CD4-positive, alpha-beta T cell treated with Interleukin-17A for 1 hour (primary cell): ENCODE measurements at regions not wholly inside any gene's neighbourhood (a gene's known extent, or its start where the extent isn't known, plus 50 kb on each side); places are given as distances from the start of the nearest gene placed in this dataset.
"Not testable (repeated sequence)": the region's sequence is repeated elsewhere in the genome, so short reads cannot be mapped to it uniquely, and the experiment has no call there.

Experiments used
- DNase-seq: peaks from one replicate; pipeline ENCODE4 v3.0.0-alpha.2; 2020

DNA sequence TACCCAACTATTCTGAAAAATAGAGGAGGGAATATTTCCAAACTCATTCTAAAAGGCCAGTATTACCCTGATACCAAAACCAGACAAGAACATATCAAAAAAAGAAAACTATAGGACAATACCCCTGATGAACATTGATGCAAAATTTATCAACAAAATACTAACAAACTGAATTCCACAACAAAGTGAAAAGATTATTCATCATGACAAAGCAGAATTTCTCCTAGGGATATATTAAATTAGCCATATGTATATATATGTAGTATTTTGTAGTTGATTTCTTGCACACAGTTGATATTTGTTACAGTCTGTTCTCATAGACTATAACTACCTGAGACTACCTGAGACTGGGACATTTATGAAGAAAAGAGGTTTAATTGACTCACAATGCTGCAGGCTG is 495.0 kb upstream of the SPRY2 start:
- DNase-seq = no peak

- DNase-seq = no peak
Observed at GRCh38 chr13:80830431-80830830, 489.5 kb upstream of the SPRY2 start.

GRCh38 chr13:80828759-80829158 is 487.8 kb upstream of the SPRY2 start:
- DNase-seq = no peak

DNA sequence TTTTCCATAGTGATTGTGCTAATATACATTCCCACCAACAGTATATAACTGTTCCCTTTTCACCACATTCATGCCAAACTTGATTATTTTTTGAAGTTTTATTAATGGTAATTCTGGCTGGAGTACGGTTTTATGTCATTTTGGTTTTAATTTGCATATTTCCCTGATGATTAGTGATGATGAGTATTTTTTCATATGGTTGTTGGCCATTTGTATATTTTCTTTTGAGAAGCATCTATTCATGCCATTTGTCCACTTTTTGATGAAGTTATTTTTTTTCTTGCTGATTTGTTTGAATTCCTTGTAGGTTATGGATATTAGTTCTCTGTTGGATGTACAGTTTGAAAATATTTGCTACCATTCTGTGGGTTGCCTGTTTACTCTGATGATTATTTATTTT is 484.4 kb upstream of the SPRY2 start:
- DNase-seq = no peak

DNA sequence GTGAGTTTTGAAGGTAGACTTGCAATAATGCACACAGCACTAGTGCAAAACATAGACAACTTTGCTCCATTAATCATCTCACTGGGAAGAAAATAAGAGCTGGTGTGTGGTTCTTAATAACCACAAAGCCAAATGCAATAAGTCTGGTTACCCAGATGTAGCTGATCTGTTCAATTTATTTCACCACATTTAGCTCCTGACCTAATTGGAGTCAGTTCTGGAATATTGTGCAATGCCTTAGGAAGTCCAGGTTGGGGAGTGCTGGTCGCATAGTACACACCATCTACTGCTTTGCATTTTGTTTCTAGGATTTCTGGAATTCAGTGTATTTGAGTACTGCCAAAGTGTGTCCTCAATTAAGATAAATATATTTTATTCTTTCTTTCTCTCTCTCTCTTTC is 483.3 kb upstream of the SPRY2 start:
- no peak for DNase-seq

GRCh38 chr13:80823472-80823871 is 482.5 kb upstream of the SPRY2 start:
- no peak for DNase-seq

DNA sequence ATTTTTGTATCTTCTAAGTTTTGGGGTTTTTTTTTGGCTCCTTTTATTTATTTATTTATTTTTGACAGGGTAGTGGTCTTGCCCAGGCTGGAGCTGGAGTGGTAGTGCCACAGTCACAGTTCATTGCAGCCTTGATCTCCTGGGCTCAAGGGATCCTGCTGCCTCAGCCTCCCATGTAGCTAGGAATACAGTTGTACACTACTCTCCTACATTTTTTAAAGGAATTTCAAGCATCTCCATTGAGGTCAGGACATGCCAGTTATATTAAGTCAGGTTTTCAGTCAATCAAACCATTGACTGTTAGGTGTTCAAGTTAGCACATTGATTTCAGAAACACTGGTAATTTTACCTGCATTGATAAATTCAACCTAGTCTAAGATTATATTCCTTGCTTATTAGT is 480.5 kb upstream of the SPRY2 start:
- DNase-seq = no peak

GRCh38 chr13:80817979-80818378 is 477.1 kb upstream of the SPRY2 start:
- DNase-seq = no peak

GRCh38 chr13:80814541-80814940 is 473.6 kb upstream of the SPRY2 start:
- DNase-seq = no peak

- not testable (repeated sequence) for DNase-seq
Observed at GRCh38 chr13:80810294-80810693, 469.4 kb upstream of the SPRY2 start.

- no peak for DNase-seq
Observed at GRCh38 chr13:80802946-80803345, 462.0 kb upstream of the SPRY2 start.

- DNase-seq = no peak
Observed at GRCh38 chr13:80798576-80799133, 457.7 kb upstream of the SPRY2 start.

- DNase-seq = no peak
Observed at GRCh38 chr13:80787604-80788003, 446.7 kb upstream of the SPRY2 start.

GRCh38 chr13:80783926-80784565 is 443.1 kb upstream of the SPRY2 start:
- no peak for DNase-seq

DNA sequence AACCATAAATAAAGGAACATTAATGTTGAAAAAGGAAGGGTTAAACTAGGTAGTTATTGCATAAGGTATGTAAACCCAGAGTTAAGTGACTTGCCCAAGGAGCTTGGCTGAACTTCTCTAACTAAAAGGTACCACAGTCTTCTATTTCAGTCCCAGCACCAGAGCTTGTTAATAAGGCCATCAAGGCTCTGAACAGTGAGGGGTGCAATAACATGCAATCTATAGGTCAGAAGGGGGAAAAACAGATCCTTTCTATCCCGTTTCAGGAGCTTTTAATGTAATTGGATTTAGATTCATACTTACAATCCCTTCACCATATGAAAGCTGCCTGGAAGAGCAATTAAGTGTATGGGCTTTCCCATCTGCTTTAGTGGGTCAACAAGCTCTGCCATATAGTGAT is 441.5 kb upstream of the SPRY2 start:
- no peak for DNase-seq

DNA sequence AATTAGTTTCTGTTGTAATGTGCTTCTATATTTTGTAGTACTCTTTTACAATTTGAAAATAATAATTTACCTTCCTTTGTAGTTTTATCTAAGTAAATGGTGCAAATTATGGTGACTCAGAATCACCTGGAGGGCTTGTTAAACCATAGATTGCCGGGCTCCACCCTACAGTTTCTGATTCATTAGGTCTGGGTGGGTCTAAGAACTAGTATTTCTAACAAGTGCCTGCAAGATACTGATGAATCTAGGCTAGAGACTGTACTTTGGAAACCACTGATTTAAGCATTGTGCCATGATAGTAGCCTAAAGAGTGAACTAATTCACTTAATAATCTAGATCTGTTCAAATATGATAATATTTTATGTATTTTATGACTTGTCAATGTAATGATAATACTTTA is 437.4 kb upstream of the SPRY2 start:
- DNase-seq = no peak

DNA sequence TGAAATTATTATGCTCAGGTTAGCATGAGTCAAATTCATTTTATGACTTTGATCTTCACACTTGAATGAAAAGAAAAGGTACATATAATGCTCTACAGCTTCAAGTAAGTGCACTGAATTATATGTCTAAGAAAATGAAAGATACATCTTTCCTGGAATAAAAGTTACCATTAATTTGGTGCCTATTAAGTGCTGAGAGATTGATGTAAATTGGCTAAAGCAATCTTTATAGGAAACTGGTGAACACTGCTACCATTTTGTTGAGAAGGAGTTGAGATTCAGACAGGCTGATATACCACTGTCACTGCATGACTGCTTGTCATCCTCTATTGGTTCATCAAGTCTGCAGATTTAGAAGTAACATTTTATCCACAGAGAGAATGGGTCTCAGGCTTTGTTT is 416.8 kb upstream of the SPRY2 start:
- DNase-seq = no peak

GRCh38 chr13:80755910-80756309 is 415.0 kb upstream of the SPRY2 start:
- no peak for DNase-seq

- DNase-seq = no peak
Observed at GRCh38 chr13:80754441-80754840, 413.5 kb upstream of the SPRY2 start.

DNA sequence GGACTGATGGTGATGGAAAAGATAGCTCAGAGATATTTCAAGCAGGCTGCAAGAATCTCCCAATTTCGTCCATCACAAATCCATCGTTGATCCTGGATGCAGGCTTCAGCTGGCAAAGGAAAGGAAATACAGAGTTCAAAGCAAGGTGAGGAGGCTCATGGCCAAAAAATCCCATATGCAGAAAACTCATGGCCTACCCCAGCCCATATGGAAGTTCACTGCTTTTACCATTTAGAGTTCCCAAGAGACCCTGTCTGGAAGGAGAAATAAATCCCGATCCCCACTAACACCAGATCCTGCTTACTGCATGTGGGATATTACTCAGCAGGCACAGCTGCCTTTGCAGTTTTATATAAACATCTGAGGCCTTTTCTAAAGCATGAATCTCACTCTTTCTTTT is 412.9 kb upstream of the SPRY2 start:
- DNase-seq = no peak

DNA sequence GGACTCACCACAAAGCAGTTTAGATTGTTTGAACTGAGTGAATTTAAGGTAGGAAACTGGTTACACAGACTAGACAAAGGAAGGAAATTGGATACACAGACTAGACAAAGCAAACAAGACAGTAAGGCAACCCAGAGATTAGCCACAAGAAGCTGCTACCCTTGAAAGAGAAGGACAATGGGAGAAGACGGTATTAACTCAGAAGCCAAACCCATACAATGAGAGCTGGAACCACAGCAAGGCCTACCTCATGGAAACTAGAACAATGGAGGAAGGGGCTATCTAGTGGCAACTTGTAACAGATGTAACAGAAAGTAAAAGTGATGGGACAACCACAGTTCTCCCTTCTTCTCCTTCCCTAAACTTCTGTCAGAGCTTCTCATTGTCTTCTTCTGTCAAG is 410.9 kb upstream of the SPRY2 start:
- DNase-seq = no peak

DNA sequence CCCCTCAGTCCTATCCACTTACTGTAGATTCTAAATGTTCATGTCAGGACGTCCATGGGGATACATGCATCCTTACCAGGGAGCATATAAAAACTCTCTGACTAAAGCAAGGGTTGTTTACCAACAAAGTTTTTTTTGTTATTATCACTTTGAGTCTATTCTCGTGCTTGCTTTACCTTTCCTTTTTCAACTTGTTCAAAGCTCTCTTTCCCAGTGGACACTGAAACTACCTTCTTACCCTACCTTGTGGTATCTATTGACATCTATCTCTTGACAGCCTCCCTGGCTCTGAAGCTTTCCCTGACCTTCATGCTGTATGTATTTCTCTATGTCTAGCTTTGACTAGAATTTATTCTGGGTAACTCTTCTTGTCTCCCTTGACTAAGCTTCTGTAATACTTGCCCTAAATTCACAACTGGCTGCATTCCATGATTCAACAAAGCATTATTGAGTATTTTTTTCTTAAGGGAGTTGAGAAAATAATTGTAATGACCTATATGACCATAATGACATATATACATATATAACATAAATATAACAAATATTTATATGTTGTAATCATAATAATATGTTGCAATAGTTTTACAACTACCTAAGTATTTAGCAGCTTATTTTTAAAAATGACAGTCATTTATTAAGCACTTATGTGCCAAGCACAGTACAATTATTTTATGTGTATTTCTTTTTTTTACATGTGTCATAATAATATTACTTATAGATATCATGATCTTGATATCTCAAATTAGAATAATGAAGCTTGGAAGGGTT is 403.4 kb upstream of the SPRY2 start:
- no peak for DNase-seq

DNA sequence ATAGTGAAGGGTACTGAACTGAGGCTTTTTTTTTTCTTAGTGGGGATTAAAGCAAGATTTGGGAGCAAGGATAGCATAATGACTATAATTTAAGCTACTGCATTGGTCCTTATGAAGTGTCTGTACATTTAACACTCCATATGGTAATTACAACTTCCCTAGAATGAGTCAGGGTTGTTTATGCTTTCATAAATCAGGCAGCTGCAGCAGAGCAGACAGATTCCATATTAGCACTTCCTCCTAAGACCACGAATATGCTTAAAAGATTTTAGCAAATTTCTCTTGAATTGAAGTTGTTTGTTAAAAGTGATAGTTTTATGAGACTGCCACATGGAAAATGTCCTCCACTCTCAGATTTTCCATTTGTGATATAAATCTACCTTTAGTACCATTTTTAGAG is 401.1 kb upstream of the SPRY2 start:
- no peak for DNase-seq

GRCh38 chr13:80740071-80740470 is 399.1 kb upstream of the SPRY2 start:
- no peak for DNase-seq

DNA sequence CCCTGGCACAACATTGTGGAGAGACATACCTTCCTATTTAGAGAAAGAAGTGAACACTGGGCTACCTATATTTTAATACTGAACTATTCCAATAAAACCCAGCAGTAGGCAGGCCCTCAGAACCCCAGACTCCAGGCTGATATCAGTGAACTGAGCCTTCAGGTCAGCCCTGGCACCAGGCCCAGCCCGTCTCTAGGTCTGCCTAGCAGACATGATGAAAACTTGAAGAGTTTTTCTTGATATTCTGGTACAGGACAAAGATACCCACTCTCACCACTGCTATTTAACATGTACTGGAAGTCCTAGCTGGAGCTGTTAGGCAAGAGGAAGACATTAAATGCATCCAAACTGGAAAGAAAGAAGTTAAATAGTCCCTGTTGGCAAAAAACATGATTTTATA is 396.6 kb upstream of the SPRY2 start:
- DNase-seq = no peak
